Mucosa of rectum (tissue), 2 donors: ENCODE measurements at regions not wholly inside any gene's neighbourhood (a gene's known extent, or its start where the extent isn't known, plus 50 kb on each side); places are given as distances from the start of the nearest gene placed in this dataset.

Experiments
- H3K27ac ChIP-seq, 2 donors: one replicate each; pipeline ENCODE4 v1.7.0; 2013; ENCODE audit warnings: inconsistent platforms in 2 of 2, low read depth in 2 of 2, low read length in 2 of 2
- H3K27me3 ChIP-seq, 2 donors: one replicate each; pipeline ENCODE4 v1.7.0; 2013; ENCODE audit warnings: low read length in 2 of 2; ENCODE audit not compliant: control insufficient read depth in 2 of 2, insufficient read depth in 2 of 2
- H3K36me3 ChIP-seq, 2 donors: one replicate each; pipeline ENCODE4 v1.7.0; 2013; ENCODE audit warnings: low read length in 2 of 2; ENCODE audit not compliant: control insufficient read depth in 2 of 2, insufficient read depth in 2 of 2
- H3K4me1 ChIP-seq, 2 donors: one replicate each; pipeline ENCODE4 v1.7.0; 2013; ENCODE audit warnings: low read length in 2 of 2, mild to moderate bottlenecking in 1 of 2; ENCODE audit not compliant: control insufficient read depth in 2 of 2, insufficient read depth in 2 of 2
- H3K4me3 ChIP-seq, 2 donors: one replicate each; pipeline ENCODE4 v1.7.0; 2013; ENCODE audit warnings: low read length in 2 of 2
- H3K9ac ChIP-seq, 2 donors: one replicate each; pipeline ENCODE4 v1.7.0; 2013; ENCODE audit warnings: low read length in 2 of 2, low read depth in 1 of 2, mild to moderate bottlenecking in 1 of 2
- H3K9me3 ChIP-seq, 2 donors: one replicate each; pipeline ENCODE4 v1.7.0; 2013; ENCODE audit warnings: low read length in 2 of 2; ENCODE audit not compliant: control insufficient read depth in 2 of 2
- donor health status: healthy.
- donor health status: Normal muscosa, but diverticular disease.

DNA sequence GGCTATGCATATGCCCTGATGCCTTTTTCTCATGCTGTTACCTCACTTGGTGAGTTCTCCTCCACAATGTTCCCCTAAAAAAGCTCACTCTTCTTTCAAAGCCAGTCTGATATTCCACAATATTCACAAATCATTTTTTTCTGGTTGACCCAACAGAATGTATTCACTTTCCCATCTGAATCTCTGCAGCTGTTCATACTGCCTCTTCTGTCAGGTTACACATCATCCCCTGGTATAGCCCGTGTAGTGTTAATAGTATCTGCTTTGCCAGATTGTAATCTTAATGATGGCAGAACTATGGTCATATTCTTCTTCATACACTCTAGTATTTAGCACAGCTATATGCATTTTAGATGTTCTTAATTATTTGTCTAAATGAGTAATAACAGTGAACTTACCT, 544.3 kb downstream of the EFNB2 start:
- Histone ChIP-seq H3K4me3 (no peak overlapping the region), H3K4me1 (peaks cover 0 to 3% of the 10 kb centered on the region in 2 donors), H3K27me3 (no peaks in the 10 kb centered on the region), H3K9ac (no peak overlapping the region), H3K9me3 (no peaks in the 10 kb centered on the region), H3K36me3 (no peaks in the 10 kb centered on the region), H3K27ac (no peak overlapping the region)

DNA sequence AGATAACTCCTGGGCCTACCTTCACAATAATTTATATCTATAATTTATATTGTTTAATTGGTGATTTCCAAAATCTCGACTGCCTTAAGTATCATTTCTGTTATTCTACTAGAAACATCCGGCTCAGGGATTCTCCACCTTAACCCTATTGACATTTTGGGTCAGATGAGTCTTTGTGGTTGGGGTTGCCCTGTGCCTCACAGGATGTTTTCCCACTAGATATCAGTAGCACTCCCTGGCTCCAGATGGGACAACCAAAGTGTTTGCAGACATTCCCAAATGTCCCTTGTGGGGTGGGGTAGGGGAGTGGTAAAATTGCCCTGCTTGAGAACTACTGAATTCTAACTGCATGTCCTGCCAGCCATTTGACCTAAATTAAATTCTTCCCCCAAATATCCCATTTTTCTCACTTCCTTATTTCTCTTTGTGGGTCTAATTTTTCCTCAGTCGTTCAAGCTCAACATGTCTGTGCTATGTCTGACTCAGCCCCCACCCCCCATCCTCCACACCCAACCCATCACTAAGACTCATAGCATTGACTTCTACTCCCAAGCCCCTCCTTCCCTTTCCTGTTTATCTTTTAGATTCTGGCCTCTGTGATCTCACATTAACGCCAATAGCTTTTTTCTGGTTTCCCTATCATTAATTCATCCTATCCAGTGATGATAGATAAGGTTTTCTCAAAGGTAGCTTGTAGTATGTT, 545.1 kb downstream of the EFNB2 start:
- Histone ChIP-seq H3K4me1 (peaks cover 0 to 3% of the 10 kb centered on the region in 2 donors), H3K27ac (no peak overlapping the region), H3K4me3 (no peak overlapping the region), H3K9me3 (no peaks in the 10 kb centered on the region), H3K27me3 (no peaks in the 10 kb centered on the region), H3K36me3 (no peaks in the 10 kb centered on the region), H3K9ac (no peak overlapping the region)

DNA sequence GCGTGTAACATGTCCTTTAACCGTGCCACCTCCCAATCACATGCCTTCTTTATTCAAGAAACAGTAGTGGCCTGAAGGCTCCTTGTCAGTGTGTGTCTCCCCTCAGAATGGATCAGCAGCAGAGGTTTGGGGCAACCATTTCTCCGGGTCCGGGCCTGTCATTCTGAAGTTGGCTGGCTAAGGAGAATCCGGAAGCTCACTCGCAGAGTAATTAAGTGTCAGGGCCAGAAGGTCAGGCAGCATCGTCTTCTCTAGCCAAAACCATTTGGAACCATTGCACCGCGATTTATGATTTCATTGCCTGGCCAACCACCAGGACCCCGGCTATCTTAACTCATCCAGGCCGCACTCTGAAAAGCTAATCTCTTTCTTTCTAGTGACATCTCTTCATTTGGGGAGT, 550.8 kb downstream of the EFNB2 start:
- no peak overlapping the region for H3K4me3 ChIP-seq
- peaks cover 0 to 2% of the 10 kb centered on the region in 2 donors for H3K4me1 ChIP-seq
- no peaks in the 10 kb centered on the region for H3K9me3 ChIP-seq
- H3K27me3 ChIP-seq = no peaks in the 10 kb centered on the region
- no peak overlapping the region for H3K9ac ChIP-seq
- H3K27ac ChIP-seq = no peak overlapping the region
- H3K36me3 ChIP-seq = no peaks in the 10 kb centered on the region

DNA sequence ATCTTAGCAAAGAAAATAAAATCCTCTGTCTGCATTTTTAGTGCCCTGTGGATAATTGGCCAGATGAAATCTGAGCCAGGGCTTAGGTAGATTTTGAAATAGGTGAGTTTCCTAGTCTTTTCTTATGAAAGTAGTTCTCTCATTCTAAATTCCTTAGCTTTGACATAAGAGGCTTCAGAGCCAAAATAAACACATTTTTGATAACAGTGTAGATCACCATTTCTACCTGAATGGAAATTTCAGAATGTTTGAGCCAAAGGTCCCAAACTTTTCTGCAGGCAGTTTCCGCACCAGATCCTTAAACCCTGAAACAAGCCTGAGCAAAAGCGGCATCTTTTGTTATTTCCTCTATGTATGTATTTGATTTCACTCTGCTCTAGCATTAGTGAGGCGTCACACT, 551.2 kb downstream of the EFNB2 start:
- no peak overlapping the region for H3K27ac ChIP-seq
- no peaks in the 10 kb centered on the region for H3K36me3 ChIP-seq
- no peak overlapping the region for H3K9ac ChIP-seq

DNA sequence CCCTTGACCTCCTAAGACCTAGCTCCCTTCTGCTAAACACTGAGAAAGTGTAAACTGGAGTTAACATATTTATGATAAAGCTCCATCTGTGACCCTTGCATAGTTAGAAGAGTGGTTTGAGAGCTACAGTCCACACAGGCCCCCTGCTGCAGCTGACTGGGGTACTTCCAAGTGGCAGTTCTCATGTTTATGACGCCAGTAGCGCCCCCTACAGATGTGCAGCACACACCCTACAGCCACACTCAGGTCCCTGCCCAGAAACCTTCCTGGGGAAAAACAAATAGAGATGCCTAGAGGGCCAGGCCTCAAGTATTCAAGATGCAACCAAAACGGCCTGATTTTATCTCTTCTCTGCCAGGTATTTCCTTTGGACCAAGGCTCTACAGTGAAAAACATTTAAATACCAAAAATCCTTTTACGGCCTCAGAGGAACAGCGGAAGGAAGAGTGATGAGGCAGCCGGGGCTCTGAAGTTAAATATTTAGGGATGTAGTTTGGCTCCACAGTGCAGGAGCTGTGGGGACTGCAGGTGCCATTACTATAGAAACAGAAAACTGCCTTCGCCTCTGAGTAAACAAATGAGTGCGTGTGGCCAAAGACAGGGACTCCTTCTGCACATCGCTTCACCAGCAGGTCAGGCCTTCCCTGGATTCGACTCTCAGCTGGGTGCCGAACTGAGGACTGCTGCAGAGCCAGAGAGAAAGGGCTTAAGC, 553.1 kb downstream of the EFNB2 start:
- no peak overlapping the region for H3K4me3 ChIP-seq
- H3K9ac ChIP-seq = no peak overlapping the region
- H3K4me1 ChIP-seq = peaks cover 5 to 8% of the 10 kb centered on the region in 2 donors
- no peaks in the 10 kb centered on the region for H3K27me3 ChIP-seq
- no peaks in the 10 kb centered on the region for H3K36me3 ChIP-seq
- no peak overlapping the region for H3K27ac ChIP-seq
- no peaks in the 10 kb centered on the region for H3K9me3 ChIP-seq

More for the DNA sequence above, 551.2 kb downstream of the EFNB2 start:
- H3K4me1 ChIP-seq = peaks cover 2 to 5% of the 10 kb centered on the region in 2 donors
- H3K27me3 ChIP-seq = no peaks in the 10 kb centered on the region
- no peaks in the 10 kb centered on the region for H3K9me3 ChIP-seq
- H3K4me3 ChIP-seq = no peak overlapping the region

DNA sequence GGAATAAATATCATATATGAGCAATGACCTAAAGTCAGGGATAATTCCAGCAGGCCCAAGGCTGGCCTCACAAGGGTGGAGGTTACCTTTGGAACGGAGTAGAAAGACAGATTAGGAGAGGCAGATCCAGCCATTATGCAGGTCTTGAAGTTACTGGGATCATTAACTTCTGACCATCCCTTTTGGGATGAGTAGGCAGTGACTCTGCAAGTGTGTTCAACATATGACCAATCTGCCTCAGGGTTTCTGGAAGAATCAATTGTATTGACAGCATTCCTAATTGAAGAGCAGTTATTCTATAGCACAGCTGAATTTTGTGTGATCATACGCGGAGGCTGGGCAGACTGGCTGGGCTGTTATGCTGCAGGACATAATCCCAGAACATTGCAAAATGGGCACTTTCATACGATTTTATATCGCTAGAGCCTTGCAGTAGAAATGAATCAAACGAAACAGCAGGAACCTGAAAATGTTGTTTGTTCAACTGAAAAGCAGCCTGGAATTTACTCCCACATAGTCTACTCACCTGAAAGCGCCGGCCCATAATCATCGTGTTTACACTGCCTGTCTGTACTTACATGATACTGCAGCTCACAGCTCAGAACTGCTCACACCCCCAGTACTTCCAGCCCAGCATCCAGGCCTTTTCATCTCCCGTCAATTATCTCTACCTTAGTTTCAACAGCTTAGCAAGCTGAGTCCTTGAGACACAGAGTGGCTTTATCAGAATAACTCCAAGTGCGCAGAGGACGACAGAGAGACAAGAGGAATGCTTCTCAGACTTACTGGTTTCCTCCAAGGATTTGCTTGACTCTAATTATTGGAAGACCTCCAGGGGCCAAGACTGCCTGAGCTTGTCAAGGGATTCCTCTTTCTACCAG, 556.1 kb downstream of the EFNB2 start:
- Histone ChIP-seq H3K27me3 (no peaks in the 10 kb centered on the region), H3K36me3 (no peaks in the 10 kb centered on the region), H3K9ac (peak overlapping the region in 1 of 2 donors; percentile 14), H3K27ac (peak overlapping the region; percentile 65 to 67), H3K4me1 (peaks cover 5 to 8% of the 10 kb centered on the region in 2 donors), H3K9me3 (no peaks in the 10 kb centered on the region), H3K4me3 (peak overlapping the region; percentile 27 to 62)

DNA sequence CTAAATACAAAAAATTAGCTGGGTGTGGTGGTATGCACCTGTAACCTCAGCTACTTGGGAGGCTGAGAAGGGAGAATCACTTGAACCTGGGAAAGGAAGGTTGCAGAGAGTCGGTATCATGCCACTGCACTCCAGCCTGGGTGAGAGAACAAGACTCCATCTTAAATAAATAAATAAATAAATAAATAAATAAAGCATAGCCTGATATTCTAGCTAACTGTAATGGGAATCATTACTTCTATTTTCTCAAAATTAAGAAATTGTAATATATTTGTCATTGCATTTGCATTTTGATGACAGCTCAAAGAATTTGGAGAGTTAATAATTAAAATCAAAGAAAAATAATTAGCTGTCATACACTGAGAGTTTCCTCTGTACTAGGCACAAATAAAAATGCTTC, 561.1 kb downstream of the EFNB2 start:
- no peaks in the 10 kb centered on the region for H3K9me3 ChIP-seq

DNA sequence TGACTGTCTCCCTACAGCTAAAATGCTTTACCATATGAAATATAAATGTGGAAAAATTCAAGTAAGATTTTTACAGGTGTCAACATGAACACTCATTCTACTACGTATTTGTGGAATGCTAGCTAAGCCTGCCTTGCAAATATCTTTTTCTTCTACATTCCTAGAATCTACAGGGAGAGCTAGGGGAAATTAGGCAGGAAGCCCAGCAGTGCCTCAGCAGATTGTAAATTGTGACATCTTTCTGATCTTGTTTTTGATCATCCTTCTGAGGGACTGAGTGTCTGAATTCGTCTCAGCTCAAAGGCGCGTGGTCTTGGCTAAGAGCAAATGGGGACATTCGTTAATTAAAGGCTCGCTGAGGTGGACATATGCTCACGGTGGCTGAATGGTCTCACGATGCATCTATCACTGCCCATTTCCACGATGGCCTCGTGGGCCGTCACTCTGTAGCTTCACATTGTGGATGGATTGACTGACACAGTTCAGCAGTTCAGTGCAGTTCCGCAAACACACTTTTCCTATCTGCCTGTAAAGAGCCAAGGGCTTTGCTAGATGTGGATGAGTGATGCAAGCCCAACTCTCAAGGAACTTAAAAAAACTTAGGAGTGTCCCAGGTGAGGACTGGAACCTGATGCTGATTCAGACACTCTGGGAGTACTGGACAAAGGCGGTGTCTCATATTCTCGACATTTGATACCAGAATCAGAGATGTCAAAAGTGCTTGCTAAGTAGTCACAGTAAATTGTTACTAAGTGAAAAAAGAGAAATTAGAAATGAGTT, 562.5 kb downstream of the EFNB2 start:
- Histone ChIP-seq H3K36me3 (no peaks in the 10 kb centered on the region), H3K4me1 (peaks cover 11 to 28% of the 10 kb centered on the region in 2 donors), H3K9me3 (no peaks in the 10 kb centered on the region), H3K27me3 (no peaks in the 10 kb centered on the region), H3K9ac (peak overlapping the region in 1 of 2 donors; percentile 14), H3K27ac (peak overlapping the region; percentile 76 to 79), H3K4me3 (no peak overlapping the region)

More for the DNA sequence above, 561.1 kb downstream of the EFNB2 start:
- H3K4me3 ChIP-seq = no peak overlapping the region
- H3K27ac ChIP-seq = no peak overlapping the region
- no peak overlapping the region for H3K9ac ChIP-seq
- H3K27me3 ChIP-seq = no peaks in the 10 kb centered on the region
- H3K4me1 ChIP-seq = peaks cover 16 to 22% of the 10 kb centered on the region in 2 donors
- H3K36me3 ChIP-seq = no peaks in the 10 kb centered on the region

DNA sequence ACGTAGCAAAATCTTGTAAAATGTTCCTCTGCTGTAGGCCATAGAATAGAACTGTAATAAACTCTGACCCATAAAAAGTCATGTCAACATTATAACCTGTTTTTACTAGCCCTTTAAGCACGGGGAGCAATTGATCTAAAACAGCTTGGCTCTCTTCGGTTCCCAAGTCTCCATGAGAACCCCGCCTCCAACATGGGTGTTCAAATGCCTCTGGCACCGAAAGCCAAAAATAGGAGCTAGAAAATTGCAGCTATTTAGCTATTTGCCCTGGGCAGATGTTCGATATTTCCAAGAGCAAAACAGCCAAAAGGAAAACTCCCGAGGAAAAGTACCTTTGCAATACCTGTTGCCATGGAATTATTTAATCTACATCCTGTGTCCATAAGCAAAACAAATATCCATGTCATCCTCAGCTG, 563.1 kb downstream of the EFNB2 start:
- peak overlapping the region in 1 of 2 donors; percentile 55 for H3K4me3 ChIP-seq
- peaks cover 11 to 28% of the 10 kb centered on the region in 2 donors for H3K4me1 ChIP-seq
- H3K27ac ChIP-seq = peak overlapping the region; percentile 76 to 79
- no peaks in the 10 kb centered on the region for H3K27me3 ChIP-seq
- no peaks in the 10 kb centered on the region for H3K9me3 ChIP-seq
- H3K9ac ChIP-seq = peak overlapping the region in 1 of 2 donors; percentile 32
- no peaks in the 10 kb centered on the region for H3K36me3 ChIP-seq
